HepG2 (cell line): ENCODE measurements at regions not wholly inside any gene's neighbourhood (a gene's known extent, or its start where the extent isn't known, plus 50 kb on each side); places are given as distances from the start of the nearest gene placed in this dataset.

Experiments used
- ATF7-NPFF ChIP-seq: sonication (generic); formaldehyde crosslinking; IDR thresholded peaks from 2 replicates; pipeline ENCODE4 v1.8.1; 2023; ENCODE audit warnings: mild to moderate bottlenecking, low read depth, missing genetic modification reagents, moderate library complexity
- E2F5 ChIP-seq: sonication (generic); formaldehyde crosslinking; conservative IDR thresholded peaks from 2 replicates; pipeline ENCODE4 v1.4.0; 2020; ENCODE audit warnings: missing genetic modification reagents
- HMGXB3 ChIP-seq: sonication (generic); formaldehyde crosslinking; IDR thresholded peaks from 2 replicates; pipeline ENCODE4 v1.4.0; 2020; ENCODE audit warnings: missing genetic modification reagents, borderline replicate concordance
- HOXA5 ChIP-seq: sonication (generic); formaldehyde crosslinking; IDR thresholded peaks from 2 replicates; pipeline ENCODE4 v1.4.0; 2020; ENCODE audit warnings: missing genetic modification reagents
- IRF9 ChIP-seq: sonication (generic); formaldehyde crosslinking; IDR thresholded peaks from 2 replicates; pipeline ENCODE4 v1.8.0; 2022; ENCODE audit warnings: missing genetic modification reagents, mild to moderate bottlenecking, borderline replicate concordance
- PHF21A ChIP-seq: sonication (generic); formaldehyde crosslinking; IDR thresholded peaks from 2 replicates; pipeline ENCODE4 v1.5.0; 2020; ENCODE audit warnings: mild to moderate bottlenecking, missing genetic modification reagents
- RERE ChIP-seq: IDR thresholded peaks from 2 replicates; pipeline ENCODE4 v1.6.1; 2016; ENCODE audit warnings: low read depth, missing genetic modification reagents, missing compliant biosample characterization
- TGIF2 ChIP-seq: IDR thresholded peaks from 2 replicates; pipeline ENCODE4 v1.6.1; 2016; ENCODE audit warnings: control low read depth, missing compliant biosample characterization
- ZBTB20 ChIP-seq: sonication (generic); formaldehyde crosslinking; IDR thresholded peaks from 2 replicates; pipeline ENCODE4 v1.8.1; 2023; ENCODE audit warnings: missing genetic modification reagents, low read depth, mild to moderate bottlenecking, borderline replicate concordance
- ZBTB37 ChIP-seq: sonication (generic); formaldehyde crosslinking; IDR thresholded peaks from 2 replicates; pipeline ENCODE4 v1.4.0; 2020; ENCODE audit warnings: mild to moderate bottlenecking, missing genetic modification reagents
- ZNF331 ChIP-seq: sonication (generic); formaldehyde crosslinking; IDR thresholded peaks from 2 replicates; pipeline ENCODE4 v1.4.0; 2020; ENCODE audit warnings: missing genetic modification reagents
- ZNF431 ChIP-seq: sonication (generic); formaldehyde crosslinking; IDR thresholded peaks from 2 replicates; pipeline ENCODE4 v1.9.0; 2022; ENCODE audit warnings: missing genetic modification reagents, low read depth, mild to moderate bottlenecking, borderline replicate concordance
- ZNF777 ChIP-seq: sonication (generic); formaldehyde crosslinking; IDR thresholded peaks from 2 replicates; pipeline ENCODE4 v1.4.0; 2020; ENCODE audit warnings: missing genetic modification reagents
- ZNF784 ChIP-seq: sonication (generic); formaldehyde crosslinking; IDR thresholded peaks from 2 replicates; pipeline ENCODE4 v1.5.1; 2020; ENCODE audit warnings: missing genetic modification reagents, mild to moderate bottlenecking, borderline replicate concordance

- peak; percentile 31; the same call in 1 of the 2 replicates for TF ChIP-seq HMGXB3 (CRISPR knock-in tag)
- TF ChIP-seq TGIF2 = peak; percentile 77
- peak; percentile 94 for TF ChIP-seq PHF21A (CRISPR knock-in tag)
- TF ChIP-seq ATF7-NPFF (CRISPR knock-in tag) = 0 out of 2 replicates have a peak, but pooled peaks have one; percentile 58
- TF ChIP-seq ZBTB20 = peak; percentile 20; the same call in 1 of the 2 replicates
- no peak for TF ChIP-seq ZNF784 (CRISPR knock-in tag)
- no peak for TF ChIP-seq RERE (CRISPR knock-in tag)
- no peak for TF ChIP-seq ZNF777 (CRISPR knock-in tag)
- TF ChIP-seq IRF9 = no peak
- no peak for TF ChIP-seq E2F5 (CRISPR knock-in tag)
- peak; percentile 87 for TF ChIP-seq ZNF431 (CRISPR knock-in tag)
- no peak for TF ChIP-seq ZBTB37
- TF ChIP-seq ZNF331 (CRISPR knock-in tag) = peak; percentile 96
- TF ChIP-seq HOXA5 = no peak
Observed at GRCh38 chr21:38989745-38990423, 184.2 kb downstream of the ETS2 start (continued).
